SK-N-MC (cell line): ENCODE measurements at regions not wholly inside any gene's neighbourhood (a gene's known extent, or its start where the extent isn't known, plus 50 kb on each side); places are given as distances from the start of the nearest gene placed in this dataset.

Source experiments
- EZH2 ChIP-seq: fragments of 200-600 bp; sonication (generic); IDR thresholded peaks from one replicate; pipeline ENCODE4 v1.6.1; 2017; ENCODE audit warnings: antibody characterized with exemption
- FOXP2 ChIP-seq: optimal IDR thresholded peaks from 2 replicates; pipeline ENCODE3; 2011; ENCODE audit warnings: mild to moderate bottlenecking, moderate library complexity; ENCODE audit not compliant: insufficient read depth; ENCODE audit errors: extremely low read length, control extremely low read depth
- POLR2AphosphoS5 ChIP-seq: IDR thresholded peaks from 2 replicates; pipeline ENCODE4 v1.6.1; 2012; ENCODE audit warnings: mild to moderate bottlenecking, low read depth, low read length, borderline replicate concordance

- no peak for TF ChIP-seq POLR2AphosphoS5
- no peak for TF ChIP-seq FOXP2
- no peak for TF ChIP-seq EZH2
These were observed 312.2 kb upstream of the ZNF717 start for GRCh38 chr3:76097589-76097969.
